Stimulated activated CD8-positive, alpha-beta memory T cell treated with anti-CD3 and anti-CD28 coated beads, Interleukin-7, amount 100 ng/mL, for 24 hours (primary cell): ENCODE measurements at regions not wholly inside any gene's neighbourhood (a gene's known extent, or its start where the extent isn't known, plus 50 kb on each side); places are given as distances from the start of the nearest gene placed in this dataset.

Experiments
- DNase-seq: peaks from one replicate; pipeline ENCODE4 v3.0.0-alpha.2; 2020; ENCODE audit warnings: low read depth

DNA sequence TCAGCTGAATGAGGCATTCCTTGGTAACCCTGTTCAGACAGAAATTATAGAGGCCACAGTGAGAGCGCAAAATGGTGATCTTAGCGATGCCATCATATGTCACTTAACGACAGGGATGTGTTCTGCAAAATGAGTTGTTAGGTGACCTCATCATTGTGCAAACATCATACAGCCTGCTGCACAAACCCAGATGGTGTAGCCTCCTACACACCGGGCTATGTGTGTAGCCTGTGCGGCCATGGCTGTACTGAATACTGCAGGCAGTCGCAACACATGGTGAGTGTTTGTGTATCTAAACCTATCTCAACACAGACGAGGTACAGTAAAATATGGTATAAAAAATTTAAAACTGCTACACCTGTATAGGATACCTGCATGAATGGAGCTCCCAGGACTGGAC, 234.1 kb upstream of the PMEPA1 start:
- no peak for DNase-seq

DNA sequence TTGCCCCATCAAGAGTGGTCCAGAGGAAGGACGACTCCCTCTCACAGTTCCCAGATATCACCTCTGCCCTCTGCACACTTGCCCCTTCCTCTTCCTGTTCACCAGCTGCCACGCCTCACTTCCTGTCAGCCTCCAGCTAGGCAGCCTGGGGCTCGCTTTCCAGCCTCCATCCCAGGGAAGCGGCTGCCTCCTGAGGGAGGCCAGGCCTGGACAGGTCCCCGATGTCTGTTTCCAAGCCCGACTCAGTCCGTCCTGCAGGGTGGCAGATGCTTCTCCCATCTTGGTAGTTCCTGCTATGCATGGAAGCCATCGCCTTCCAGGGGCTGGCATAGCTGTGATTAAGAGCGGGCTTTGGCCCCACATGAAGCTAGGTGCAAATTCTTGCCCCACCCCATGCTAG, 233.5 kb upstream of the PMEPA1 start:
- DNase-seq = no peak

DNA sequence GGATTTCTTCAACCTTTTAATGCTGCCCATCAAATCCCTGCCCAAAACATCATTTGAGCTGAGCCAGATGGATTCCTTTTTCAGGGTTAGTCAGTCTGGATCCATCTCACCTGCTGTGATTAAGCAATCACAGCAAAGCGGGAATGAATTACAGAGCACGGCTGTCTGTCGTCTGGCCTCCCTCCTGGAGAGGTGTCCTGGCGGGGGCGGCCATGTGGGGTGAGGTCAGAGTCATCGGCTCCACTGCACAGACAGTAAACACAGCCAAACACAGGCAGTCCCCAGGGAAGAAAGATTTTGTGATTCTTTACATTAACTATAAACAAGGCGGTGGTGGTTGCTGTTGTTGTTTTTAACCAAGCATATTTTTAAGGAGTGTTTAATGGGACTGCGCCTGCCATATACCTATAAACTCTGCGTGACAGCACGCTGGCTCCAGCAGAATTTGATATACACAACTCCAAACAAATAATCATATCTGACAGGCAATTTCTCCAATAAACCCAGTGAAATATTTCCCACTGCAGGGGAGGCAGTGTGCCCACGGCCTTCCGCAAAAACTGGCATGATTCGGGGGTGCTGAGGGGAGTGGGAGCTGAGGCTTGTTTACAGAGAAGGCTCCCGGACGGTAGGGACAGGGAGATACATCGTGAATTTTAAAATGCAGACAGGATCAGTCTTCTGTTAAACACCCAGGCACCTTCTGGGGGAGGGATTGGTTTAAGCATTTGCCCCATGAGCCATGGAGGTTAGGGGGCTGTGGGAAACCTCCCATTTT, 232.0 kb upstream of the PMEPA1 start:
- DNase-seq = no peak

DNA sequence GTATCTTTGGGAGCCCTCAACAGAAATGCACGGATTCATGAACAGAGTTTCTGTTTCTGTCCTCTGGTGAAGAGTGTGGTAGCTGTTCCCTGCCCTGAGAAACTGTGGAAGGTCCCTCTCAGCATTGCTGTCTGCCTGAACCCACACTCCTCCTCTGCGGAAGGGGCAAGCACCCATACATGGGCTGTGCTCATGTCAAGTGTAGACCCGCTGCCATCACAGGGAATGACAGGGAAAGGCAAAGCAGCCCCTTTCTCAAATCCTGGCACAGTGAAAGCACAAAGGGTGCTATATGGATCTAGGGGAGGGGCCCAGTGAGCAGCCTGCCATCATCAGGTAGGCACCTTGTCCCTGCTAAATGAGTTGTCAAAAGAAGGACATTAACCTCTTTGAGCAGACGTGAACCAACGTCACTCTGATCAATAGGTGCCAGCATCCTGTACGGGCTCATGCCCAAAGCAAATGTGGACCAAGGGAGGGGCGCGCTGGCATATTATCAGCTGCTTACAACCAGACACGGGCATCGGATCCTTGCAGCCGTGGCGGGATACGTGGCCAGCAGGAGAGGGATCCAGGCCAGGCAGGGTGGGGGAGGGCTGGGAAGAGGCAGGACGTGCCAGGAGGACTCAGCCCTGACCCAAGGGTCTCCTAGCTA, 231.2 kb upstream of the PMEPA1 start:
- no peak for DNase-seq

DNA sequence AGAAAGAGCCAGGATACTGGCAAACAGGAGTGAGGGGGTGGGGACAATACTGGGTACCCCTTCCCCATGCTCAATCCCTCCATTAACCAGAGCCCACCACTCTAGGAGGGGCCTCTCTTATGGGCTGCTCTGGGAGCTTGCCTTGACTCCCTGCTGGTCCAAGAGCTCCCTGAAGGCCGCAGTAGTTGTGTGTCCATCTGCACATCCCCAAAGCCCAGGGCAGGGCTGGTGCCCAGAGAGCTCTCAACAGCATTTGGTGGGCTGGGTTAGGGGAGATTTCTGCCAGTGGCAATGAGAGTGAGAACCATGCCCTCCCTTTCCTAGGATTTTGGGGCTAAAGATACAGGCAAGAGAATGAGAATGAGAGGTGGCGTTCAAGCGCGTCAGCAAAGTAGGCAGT, 230.6 kb upstream of the PMEPA1 start:
- DNase-seq = no peak

DNA sequence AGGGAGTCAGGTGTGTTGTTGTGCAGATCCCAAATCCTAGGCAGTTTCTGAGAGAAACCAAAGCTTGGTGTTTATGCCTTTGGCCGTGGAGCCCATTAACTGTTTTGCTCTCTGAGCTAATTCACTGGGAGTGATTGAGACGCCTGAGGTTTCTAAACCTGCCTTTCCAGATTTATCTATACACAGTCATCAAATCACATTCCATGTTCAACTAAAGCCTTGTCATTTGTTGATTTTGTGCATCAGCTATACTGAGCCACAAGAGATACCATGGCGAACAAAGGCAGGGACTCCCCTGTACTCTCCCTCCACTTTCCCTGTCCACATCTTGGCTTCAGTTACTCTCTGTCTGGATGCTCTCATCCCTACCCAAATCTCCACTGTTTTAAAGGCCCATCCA, 229.7 kb upstream of the PMEPA1 start:
- DNase-seq = no peak

DNA sequence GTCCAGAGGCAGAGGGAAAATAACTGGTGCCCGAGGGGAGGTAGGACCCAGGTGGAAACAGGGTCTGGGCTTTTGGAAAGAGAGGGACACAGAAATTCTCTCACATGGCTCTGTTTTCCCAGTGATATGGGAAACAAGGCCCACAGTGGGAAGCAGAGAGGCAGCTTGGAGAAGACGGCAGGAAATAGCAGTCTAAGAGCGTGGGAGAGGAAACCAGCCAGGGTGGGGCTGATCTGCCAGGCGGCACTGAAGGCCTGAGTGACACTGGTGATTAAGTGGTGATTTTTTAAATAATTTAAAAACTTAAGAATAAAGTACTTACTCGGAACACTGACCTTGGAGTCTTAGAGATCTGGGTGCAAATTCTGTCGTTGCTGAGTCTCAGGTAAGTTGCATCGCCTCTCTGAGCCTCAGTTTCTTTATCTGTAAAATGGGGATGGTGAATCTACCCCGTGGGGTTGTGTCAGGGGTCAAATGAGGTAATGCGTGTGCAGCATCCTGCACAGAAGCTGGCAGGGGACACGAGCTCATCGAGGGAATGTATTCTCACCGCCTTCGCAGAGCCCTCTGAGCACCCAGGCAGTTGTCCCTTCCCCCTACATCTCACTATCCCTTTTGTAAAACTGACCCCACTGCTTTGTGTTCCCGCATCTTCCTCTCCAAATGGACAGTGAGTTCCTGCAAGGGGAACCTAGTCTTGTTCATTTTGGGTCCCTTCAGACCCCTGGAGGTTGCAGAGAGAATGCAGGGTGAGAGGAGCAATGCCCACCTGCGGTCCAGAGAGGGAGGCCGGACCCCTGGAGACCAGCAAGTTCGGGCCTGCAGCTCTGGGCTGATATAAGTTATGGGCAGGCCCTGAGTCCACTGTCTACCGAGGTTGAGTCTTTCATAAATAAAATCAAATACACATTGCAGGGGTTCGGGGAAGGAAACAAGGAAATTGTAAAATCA, 228.6 kb upstream of the PMEPA1 start:
- DNase-seq = no peak

DNA sequence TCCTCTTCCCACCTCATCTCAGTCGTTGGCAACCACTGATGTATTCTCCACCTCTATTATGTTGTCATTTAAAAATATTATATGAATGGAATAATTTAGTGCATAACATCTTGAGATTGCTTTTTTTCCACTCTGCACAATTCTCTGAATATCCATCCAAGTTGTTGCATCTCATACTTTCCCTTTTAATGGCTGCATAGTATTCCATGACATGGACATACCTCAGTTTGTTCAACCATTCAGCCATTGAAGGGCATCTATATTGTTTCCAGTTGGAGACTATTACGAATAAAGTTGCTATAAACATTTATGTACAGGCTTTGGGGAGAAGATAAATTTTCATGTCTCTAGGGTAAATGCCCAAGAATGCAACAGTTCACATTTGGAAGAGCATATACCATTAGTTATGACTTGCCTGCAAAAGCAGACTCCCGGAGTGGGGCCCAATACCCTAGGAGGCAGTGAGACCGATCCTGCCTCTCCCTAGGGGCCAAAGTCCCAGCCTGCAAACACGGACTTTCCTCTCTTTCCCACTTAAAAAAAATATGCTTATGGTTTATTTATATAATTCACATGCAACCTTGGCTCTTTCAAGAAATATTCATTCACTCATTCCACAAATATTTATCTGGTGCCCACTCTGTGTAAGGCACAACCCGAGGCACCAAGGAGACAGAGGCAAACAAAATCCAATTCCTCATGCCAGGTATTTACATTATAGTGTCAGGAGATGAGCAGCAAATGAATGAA, 227.0 kb upstream of the PMEPA1 start:
- no peak for DNase-seq

DNA sequence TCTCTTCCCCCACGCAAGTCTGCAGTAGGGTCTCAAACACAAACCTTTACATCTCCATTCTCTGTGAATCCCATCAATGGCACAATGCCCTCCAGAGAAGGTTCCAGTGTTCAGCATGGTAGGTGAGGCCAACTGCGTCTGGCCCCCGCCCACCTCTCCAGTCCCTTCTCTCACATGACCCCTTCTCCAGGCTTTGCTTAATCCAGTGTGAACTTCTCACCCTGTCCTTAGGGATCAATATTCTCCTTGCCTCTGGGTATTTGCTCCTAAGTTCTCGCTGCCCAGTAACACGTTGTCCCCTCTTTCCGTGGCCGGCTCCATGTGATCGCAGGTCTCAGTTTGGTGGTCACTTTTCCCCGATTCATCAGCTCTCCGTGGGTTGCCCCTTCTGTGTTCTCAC, 225.1 kb upstream of the PMEPA1 start:
- DNase-seq = no peak

DNA sequence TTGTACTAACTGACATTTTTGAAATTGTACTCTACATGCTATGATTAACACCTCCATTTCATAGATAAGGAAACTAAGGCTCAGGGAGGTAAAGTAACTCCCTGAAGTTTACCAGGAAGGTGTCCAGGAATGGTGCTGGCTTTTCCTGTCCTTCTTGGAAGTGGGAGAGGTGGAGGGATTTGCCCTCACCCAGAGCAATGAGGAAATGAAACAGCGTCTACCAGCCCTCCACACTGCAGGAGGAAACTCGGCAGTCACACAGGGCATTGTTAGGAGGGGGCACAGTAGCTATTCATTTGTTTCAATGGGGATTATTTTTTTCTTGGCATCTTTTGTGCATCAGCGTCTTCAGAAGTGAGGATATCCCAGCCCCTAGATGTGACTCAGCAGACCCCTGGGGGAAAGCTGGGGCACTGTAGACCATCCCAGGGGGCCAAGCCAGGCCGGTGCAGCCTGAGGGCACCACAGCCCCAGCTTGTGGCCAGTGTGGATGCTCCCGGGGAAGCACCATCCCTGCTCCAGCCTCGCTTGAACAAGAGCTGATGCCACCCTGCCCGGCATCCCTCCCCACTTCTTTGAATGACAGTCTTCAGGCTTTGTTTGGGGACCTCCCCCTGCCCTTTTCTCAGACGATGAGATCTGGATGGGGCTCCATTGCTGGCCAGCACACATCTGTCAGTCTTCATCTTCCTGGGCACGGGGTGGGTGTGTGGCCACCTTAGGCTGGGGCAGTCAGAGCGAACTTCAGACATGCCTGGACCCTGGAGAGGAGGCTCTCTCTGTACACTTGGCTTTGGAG, 224.4 kb upstream of the PMEPA1 start:
- DNase-seq = no peak

DNA sequence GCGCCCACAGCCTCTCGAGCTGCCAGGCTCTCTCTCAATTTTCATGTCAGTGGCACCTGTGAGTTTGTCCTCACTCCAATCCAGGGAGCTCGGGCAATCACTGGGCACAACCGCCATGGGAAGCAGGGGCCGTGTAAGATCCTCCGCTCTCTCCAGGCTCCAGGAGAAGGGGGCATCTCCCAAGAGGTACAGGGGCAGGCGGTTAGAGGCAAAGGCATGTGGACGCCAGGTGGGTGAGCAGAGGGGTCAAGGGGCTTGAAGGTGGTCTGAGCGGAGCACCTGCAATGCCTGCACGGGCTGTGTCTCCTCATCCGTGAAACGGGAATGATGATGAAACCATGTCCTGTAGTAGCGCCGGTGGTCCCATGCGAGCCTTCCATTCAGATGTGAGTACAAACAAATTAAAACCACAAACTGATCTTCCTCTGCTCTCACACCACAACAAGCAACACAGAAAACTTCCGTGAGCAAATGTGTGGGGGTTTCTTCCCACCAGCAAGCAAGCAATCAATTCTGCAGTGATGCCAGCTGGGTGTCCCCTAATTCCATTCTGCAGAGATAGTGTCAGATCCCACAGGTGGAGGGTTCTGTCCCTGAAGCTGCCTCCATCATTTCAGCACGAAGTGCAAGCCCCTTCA, 222.5 kb upstream of the PMEPA1 start:
- no peak for DNase-seq

DNA sequence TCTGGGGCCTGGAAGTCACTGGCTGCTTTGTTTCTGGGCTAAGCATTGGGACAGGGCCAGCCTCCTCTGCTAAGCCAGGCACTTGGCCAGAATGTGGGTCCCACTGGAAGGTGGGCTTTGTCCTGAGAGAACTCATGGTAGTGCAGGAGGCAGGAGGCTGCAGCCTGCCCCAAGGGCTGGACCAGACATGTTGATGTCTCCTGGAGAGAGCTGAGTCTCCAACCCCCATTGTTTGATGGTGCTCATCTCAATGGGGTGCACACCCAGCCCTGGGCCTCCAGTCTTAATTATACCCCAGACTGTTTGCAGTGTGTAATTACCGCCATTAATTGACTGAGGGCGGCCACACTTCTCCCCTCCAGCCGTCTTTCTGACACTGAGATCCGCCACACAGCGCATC, 220.5 kb upstream of the PMEPA1 start:
- no peak for DNase-seq

DNA sequence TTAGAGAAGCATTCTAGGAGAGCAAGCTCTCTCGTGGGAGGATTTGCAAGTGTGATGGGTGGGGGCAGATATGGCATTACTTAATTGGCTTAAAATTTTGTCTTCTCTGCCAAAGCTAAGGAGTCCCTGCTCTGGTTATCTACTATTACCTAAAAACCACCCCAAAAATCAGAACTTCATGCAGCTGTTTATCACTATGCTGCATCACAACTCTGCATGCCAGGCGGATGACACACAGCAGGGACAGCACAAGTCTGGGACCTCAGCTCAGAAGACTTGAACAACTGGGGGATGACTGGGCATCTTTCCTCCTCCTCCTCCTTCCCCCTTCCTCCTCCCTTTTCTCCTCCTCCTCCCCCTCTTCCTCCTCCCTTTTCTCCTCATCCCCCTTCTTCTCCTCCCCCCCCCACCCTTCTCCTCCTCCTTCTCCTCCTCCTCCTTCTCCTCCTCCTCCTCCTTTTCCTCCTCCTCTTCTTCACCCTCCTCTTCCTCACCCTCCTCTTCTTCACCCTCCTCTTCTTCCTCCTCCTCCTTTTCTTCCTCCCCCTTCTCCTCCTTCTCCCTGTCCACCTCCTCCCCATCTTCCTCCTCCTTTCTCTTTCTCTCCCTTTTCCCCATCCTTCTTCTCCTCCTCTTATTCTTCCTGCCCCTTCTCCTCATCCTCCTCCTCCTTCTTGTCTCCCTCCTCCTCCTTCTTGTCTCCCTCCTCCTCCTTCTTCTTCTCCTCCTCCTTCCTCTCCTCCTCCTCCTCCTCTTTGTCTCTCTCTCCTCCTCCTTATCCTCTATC, 218.6 kb upstream of the PMEPA1 start:
- DNase-seq = no peak

DNA sequence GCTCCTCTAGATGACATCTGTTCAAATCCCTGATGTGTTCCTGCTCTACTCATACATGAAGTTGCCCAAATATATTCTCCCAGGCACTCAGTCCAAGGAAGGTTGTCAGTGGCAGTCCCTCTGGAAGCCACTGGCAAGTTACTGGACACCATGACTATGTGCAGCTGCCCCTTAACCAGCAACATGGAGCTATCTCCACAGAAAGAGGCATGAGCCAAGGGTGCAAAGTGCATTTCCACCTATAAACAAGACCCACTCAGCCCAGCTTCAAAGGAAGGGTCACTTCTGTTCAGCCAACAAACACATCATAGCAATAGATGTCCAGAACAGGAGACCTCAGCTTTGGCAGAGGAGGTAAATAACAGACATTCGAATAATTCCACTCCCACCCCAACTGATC, 217.6 kb upstream of the PMEPA1 start:
- no peak for DNase-seq

DNA sequence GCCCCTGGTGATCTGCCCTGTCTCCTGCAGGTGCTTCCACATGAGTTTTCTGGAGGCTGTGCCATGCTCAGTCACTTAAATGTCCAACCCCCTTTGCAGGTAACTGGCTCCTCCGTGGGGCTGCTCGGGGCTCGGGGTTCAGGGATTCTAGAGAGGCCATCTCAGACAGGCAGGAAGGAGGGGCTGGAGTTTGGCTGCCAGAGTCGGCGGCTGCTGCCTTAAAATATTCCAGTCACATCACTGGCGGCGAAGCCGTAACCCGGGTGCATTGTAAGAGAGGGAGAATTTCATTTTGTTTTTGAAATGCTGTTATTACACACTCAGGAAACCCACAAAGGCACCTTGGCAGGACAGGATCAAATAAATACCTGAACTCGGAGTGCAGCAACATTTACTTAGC, 212.9 kb upstream of the PMEPA1 start:
- DNase-seq = no peak

DNA sequence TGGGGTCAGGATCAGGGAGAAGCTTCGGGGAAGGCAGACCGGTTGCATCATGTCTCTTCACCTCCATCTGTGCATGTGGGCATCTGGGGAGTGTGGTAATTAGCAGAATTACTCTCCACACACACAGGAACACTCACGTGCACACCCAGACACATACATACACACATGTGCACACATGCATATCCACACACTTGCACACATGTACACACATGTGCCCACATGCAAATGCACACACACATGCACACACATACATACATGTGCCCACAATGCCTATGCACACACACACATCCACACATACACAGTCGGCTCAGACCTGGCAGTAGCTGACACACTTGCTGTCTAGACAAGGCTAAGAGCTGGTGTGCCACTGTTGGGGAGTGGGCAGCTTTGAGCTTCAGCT, 212.3 kb upstream of the PMEPA1 start:
- no peak for DNase-seq

DNA sequence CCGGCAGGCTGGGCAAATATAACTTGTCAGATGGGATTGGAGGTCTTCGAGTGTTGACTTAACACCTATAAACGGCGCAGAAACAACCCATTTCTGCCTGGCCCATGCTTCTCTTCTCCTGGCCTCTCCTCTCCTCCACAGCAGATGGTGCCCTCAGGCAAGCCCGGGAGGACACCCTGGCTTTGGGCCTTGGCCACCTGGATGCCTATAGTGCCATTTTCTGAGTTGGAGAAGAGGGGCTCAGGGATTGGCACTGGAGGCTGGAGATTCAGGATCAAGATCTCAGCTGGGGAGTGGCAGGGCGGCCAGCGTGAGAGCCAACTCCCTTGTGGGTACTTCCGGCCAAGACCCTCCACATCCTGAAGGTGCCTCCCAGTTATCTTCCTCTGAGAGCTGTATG, 211.9 kb upstream of the PMEPA1 start:
- DNase-seq = no peak

DNA sequence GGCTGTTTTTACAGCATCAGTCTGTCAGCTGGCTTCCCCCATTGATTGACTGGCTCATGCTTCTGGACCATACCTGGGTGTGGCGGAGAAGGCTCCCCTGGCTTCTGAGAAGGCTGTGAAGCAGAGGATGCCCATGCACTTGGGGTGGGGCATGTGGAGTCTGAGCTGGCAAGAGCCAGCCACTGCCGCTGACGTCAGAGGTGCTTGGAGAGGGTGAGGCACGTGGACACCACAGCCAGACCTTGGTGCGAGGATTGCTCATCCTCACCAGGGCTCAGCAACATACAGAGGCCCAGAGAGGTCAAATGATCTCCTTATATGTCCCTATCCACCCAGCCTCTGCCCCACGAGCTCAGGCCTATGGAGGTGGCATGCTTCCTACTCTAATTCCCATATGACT, 211.2 kb upstream of the PMEPA1 start:
- DNase-seq = no peak

DNA sequence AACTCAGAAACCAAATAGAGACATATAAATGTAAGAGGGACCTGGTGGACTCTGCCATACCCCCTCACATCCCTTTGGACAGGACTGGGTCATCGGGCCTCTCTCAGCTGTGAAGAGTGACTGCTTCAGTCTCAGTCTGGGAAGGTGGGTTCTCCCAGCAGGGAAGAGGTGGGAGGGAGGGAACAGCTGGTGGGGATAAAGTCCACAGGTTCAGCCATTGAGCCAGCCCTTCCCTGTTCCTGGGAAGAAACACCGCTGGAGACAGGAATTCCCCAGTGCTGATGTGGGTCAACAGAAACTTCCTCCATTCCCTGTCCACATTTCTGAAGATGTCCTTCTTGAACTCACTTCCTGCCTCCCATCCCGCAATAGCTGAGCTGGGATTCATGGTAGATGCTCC, 209.2 kb upstream of the PMEPA1 start:
- DNase-seq = no peak

DNA sequence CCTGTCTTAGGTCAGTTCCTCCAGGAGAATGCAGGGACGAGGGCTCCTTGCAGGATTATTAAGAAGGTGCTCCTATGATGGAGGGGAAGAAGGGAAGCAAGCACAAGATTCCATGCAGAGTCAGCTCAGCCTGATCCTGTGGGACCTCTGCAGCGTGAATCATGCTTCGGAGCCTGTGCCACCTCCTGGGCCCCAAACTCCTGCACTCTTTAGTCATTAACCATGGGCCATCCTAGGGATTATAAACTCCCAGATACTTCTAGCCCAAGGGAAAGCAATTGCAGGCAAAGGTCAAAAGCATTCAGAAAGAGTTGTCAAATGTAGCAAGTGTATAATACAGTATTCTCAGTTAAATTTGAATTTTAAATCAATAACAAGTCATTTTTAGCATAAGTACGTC, 208.7 kb upstream of the PMEPA1 start:
- DNase-seq = no peak
